SK-N-MC (cell line): ENCODE measurements at regions not wholly inside any gene's neighbourhood (a gene's known extent, or its start where the extent isn't known, plus 50 kb on each side); places are given as distances from the start of the nearest gene placed in this dataset.

Experiments
- EZH2 ChIP-seq: fragments of 200-600 bp; sonication (generic); IDR thresholded peaks from one replicate; pipeline ENCODE4 v1.6.1; 2017; ENCODE audit warnings: antibody characterized with exemption
- POLR2AphosphoS5 ChIP-seq: IDR thresholded peaks from 2 replicates; pipeline ENCODE4 v1.6.1; 2012; ENCODE audit warnings: mild to moderate bottlenecking, low read depth, low read length, borderline replicate concordance

DNA sequence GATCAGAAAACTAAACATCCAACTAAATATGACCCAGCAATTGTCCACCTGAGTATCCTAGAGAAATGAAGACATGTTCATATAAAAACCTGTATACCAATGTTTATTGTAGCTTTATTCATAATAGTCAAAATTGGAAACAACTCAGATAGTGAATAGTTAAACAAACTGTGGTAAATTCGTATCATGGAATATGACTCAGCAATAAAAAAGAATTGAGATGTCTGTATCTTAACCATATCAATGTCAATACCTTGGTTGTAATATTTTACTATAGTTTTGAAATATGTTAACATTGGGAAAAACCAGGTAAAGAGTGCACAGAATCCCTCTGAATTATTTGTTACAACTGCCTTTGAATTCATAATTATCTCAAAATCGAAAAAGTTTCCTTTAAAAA, 159.3 kb upstream of the GAP43 start:
- no peak for TF ChIP-seq POLR2AphosphoS5
- no peak for TF ChIP-seq EZH2
